IPS DF 4.7 (cell line): ENCODE measurements at regions not wholly inside any gene's neighbourhood (a gene's known extent, or its start where the extent isn't known, plus 50 kb on each side); places are given as distances from the start of the nearest gene placed in this dataset.
"Not testable (repeated sequence)": the region's sequence is repeated elsewhere in the genome, so short reads cannot be mapped to it uniquely, and the experiment has no call there.

Experiments used
- DNase-seq: peaks from one replicate; pipeline ENCODE4 v3.0.0-alpha.2; 2013; ENCODE audit warnings: low spot score; ENCODE audit errors: extremely low read depth

DNA sequence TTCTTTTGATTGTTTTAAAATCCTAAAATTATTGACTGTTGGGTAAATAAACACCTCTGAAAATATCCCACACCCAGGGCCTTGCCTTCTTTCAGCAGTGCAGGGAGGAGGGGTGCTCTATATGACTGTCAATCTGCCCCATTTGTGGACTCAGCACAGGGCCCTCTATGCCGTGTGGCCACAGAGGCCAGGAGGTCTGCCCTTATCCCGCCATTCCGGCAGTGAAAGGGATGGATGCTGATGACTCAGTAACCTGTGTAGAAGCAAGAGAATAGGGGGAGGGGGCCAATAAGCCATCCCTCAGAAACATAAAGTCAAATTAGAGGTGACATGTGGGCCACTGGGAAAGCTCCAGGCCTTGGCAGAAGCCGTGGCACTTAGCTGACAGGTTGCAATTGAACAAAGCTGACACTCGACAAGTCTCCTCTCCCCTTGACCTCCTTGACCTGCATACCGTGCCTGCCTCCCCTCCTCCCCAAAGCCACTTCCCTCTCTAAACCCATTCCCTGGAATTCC is 281.4 kb upstream of the DYNLRB2 start:
- DNase-seq, result no peak

- DNase-seq, result no peak
Observed at GRCh38 chr16:80258407-80258806, 282.4 kb upstream of the DYNLRB2 start.

- DNase-seq, result no peak
Observed at GRCh38 chr16:80254970-80255369, 285.8 kb upstream of the DYNLRB2 start.

DNA sequence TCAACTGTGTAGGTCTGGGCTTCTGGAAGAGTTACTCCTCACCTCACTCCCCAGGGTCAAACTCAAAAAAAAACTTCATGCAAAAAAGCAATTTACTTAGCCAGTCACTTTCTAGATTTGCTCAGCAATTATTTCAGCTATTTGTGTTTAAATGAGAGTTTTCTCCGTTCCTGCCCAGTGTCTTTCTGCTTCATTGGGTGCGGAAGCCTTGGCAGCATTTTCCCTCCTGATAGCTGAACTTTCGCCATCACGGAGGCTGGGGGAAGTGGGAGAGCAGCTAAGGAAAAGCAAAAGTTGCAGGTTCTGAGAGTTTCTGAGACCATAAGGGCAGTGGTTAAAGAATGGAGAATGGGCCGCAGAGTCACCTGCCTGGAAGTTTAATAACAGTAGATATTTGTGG is 287.1 kb upstream of the DYNLRB2 start:
- DNase-seq, result no peak

- no peak for DNase-seq
Observed at GRCh38 chr16:80250381-80250780, 290.4 kb upstream of the DYNLRB2 start.

DNA sequence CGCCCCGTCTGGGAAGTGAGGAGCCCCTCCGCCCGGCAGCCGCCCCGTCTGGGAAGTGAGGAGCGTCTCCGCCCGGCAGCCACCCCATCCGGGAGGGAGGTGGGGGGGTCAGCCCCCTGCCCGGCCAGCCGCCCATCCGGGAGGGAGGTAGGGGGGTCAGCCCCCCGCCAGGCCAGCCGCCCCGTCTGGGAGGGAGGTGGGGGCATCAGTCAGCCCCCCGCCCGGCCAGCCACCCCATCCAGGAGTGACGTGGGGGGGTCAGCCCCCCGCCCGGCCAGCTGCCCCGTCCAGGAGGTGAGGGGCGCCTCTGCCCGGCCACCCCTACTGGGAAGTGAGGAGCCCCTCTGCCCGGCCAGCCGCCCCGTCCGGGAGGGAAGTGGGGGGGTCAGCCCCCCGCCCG is 297.5 kb upstream of the DYNLRB2 start:
- not testable (repeated sequence) for DNase-seq

DNA sequence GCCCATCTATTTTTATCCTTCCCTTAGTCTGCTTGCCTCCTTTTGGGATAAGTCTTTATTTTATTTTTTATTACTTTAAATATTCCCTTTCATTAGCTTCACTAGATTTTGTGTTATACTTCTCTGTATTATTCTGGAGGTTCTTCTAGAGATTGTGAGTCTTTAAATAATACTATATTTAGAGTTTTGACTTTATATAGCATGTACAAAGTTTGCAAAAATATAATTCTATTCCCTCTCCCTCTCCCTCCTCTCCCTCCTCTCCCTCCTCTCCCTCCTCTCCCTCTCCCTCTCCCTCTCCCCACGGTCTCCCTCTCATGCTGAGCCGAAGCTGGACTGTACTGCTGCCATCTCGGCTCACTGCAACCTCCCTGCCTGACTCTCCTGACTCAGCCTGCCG is 298.5 kb upstream of the DYNLRB2 start:
- DNase-seq, result not testable (repeated sequence)

GRCh38 chr16:80233097-80233835 is 307.5 kb upstream of the DYNLRB2 start:
- no peak for DNase-seq

GRCh38 chr16:80231888-80232287 is 308.9 kb upstream of the DYNLRB2 start:
- no peak for DNase-seq

DNA sequence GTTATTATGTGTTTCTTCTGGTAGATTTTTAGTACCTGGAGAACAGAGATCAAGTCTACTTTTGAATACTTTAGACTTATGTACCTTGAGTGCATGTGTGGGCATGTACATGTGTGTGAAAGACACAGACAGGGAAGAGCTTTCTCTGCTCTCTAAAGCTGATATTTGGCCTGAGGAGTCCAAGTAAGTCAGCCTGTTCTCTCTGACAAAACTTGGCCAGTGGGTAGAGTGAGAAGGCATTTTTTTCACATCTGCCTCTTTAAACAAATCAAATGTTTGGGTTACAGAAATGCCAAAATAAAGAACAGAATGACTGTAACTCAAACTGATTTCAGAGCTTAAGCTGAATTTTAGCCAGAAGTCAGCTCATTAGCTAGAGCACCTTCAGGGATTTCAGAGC is 309.7 kb upstream of the DYNLRB2 start:
- no peak for DNase-seq

- no peak for DNase-seq
Observed at GRCh38 chr16:80230328-80231120, 310.3 kb upstream of the DYNLRB2 start.

GRCh38 chr16:80226499-80226898 is 314.3 kb upstream of the DYNLRB2 start:
- DNase-seq, result no peak

GRCh38 chr16:80210787-80211186 is 330.0 kb upstream of the DYNLRB2 start:
- no peak for DNase-seq

GRCh38 chr16:80208743-80209142 is 332.1 kb upstream of the DYNLRB2 start:
- no peak for DNase-seq

DNA sequence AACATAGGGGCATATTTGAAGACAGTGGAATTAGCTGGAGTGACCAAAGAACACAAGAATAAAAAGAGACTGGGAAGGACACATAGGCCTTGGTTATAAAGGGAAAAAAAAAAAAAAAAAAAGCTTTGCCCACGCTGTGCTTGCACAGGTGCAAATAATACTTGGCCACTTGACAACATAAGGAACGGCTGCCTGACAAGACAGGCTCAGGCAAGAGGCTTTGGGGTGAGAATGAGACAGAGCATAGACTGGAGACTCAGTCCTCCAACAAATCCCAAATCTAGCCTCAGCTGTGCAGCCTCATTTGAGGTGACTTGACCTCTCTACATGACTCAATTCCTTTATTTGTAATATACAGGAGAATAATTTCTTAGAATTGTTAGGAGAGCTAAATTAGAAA is 332.8 kb upstream of the DYNLRB2 start:
- DNase-seq, result no peak

DNA sequence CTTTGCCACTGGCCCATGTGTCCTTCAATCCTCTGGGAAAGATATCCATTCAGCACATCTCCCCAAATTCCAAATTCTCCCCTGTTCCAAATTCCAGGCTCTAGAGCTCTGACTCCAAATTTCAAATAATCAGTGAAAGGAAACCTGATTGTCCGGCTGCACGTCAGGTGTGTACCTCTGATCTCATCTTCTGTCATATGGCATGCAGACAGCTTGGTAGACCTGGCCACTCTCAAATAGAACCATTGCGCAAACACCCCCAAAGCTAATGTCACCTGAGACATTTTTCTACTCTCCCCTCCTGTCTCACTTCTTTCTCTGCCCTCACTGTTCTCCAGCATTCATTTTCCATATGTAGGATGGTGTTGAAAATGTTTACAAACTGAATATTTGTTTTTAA is 337.0 kb upstream of the DYNLRB2 start:
- DNase-seq, result no peak

DNA sequence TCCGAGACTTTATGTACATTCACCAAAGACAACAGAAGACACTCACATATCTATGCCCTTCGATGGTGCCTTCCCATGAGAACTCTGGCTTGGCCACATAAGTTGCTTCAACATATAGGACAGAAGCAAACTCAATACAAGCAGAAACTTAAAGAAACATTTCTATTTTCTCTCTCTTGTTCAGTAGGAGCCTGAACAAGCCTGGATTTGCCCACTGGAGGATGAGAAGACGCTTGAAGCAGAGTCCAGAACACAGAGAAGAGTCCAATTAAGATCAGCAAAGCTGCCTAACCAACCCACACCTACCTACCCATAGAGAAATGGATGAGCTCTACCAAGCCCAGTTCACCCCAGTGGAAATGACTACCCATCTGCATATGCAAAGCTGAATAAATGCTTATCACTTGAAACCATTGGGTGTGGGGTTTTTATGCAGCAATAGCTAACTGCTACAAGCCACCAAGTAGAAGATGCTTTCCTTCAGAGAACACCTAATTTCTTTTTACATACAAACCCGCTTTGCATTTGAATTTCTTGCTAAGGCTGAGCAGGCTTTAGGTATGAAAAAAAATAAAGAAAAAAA is 337.9 kb upstream of the DYNLRB2 start:
- DNase-seq, result no peak

DNA sequence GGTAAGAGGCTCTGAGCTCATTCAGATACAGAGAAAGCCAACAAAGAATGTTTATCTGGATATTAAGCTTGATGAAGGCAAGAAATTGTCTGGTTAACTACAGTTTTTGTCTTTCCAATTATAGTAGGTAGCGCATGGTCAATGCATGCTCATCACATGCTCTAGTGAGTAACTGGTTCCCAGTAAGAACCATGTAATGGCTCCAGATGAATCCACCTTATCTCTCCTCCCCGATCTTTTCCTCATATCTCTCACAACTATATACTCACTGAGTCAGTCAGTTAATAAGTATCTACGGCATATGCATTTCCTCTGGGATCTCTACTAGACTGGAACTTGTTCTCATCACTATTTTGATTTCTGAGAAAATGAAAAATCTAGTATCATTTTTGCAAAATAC is 340.7 kb upstream of the DYNLRB2 start:
- DNase-seq, result no peak

DNA sequence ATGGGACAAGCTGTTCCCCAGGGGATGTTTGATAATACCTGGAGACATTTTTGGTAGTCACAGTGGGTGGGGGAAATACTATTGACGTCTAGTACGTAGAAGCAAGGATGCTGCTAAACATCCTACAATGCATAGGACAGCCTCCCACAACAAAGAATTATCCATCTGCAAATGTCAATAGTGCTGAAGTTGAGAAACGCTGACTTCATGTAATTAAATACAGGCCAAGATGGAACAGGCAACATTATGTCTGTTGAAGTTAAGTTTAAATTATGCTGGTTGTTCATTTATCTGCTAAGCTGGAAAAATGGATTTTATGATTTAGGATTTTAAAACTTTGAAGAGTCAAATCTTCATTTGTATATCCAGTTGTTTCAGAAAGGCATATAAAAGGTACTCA is 341.2 kb upstream of the DYNLRB2 start:
- no peak for DNase-seq

DNA sequence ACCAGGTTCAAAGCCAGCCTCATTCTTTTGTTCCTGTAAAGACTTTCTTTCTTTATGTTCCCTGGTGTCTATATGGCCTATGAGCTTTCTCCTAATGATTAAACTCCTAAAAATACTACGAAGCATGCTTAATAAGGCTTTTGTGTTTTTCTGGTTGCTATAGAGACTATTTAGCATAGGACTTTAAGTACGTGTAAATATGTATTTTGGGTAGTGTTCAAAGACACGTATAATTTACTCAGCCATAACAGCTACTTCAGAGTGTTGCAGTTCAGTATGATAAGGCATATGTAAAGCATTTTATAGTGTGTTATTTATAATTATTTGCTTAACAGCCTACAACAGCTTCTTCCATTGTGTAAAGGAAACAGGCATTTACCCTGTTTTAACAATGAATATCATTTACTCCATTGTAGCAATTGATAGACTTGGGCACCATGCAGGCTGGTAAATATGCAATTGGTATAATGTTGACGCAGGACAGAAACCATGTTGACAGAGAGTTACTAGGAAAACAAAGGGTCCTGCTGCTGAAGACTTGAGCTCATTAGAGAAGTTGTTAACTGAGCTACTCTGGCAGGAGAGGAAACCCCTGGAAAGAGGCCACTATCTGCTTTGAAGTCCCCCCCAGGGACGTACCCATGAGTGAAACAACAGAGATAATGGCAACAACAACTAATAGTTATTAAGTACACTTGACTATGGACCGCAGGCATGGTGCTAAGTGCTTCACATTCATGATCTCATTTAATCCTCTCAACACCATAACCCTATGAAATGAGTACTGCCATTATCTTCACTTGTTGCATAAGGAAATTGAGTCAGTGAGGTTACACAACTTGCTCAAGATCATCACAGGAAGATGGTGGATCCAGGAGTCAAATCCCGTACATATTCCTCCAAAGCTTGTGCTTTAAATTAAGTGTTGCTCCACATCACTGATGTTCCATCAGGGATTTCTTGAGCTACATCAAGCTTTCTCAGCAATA is 342.2 kb upstream of the DYNLRB2 start:
- no peak for DNase-seq

DNA sequence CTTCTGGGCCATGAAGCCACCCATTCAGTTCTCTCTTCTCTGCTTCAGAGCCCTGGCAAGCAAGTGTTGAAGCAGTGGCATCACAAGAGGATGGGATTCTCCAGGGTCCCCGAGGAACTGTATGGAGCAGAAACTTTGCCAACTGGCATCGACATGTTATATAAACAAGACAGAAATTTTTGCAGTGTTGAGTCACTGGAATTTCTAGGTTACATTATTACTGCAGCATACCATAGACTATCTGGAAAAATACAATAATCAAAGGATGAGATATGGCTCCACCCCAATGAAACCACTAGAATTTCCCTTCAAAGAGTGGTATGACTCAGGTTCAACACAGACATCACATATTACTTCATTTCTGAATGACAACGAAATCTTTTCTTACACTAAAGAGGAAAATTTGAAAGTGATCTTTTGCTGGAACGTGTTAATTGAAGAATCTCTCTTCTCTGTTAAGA is 343.0 kb upstream of the DYNLRB2 start:
- DNase-seq, result no peak
